Tibial nerve (tissue), 4 donors: ENCODE measurements at regions not wholly inside any gene's neighbourhood (a gene's known extent, or its start where the extent isn't known, plus 50 kb on each side); places are given as distances from the start of the nearest gene placed in this dataset.

Experiments used
- EP300 ChIP-seq, 2 donors: sonication (generic); formaldehyde crosslinking; IDR thresholded peaks; one replicate each; pipeline ENCODE4 v1.6.1; 2017; ENCODE audit warnings: antibody characterized with exemption in 2 of 2, mild to moderate bottlenecking in 1 of 2
- POLR2A ChIP-seq, 2 donors: fragments of 450-650 bp; IDR thresholded peaks; one replicate each; pipeline ENCODE4 v1.6.1; 2017; ENCODE audit warnings: antibody characterized with exemption in 2 of 2, mild to moderate bottlenecking in 2 of 2, moderate library complexity in 2 of 2
- TF ChIP-seq, protein P1 (sequence below), 5 experiments: fragments of 200-600 bp in 3 of 5; fragments of 450-650 bp in 2 of 5; sonication (generic) in 3 of 5; IDR thresholded peaks; one replicate each; pipeline ENCODE4 v1.5.1; 2016 to 2019; ENCODE audit warnings: antibody characterized with exemption in 5 of 5, mild to moderate bottlenecking in 3 of 5, moderate library complexity in 2 of 5

DNA sequence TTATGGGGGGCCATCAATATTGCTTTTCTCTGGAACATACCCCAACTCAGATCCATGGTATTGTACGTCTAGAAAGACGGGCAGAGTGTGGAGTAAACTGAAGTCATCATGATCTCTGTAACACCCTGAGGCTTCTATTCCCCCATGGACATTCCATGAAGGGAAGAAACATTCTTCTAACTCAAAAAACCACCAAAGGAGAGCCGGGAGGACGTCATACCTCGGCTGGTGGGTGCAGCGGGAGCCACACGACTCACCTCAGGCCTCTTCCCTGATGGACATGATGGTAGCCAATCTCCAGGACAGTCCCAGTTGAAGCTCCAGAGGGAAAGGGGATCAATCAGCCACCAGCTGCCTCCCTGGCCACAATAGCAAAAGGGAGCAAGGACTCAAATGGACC is 127.3 kb downstream of the MREG start:
- TF ChIP-seq POLR2A (IDR thresholded peaks at IDR 0.05) (no peak), EP300 (IDR thresholded peaks at IDR 0.05) (no peak)
- TF ChIP-seq, protein P1, sequence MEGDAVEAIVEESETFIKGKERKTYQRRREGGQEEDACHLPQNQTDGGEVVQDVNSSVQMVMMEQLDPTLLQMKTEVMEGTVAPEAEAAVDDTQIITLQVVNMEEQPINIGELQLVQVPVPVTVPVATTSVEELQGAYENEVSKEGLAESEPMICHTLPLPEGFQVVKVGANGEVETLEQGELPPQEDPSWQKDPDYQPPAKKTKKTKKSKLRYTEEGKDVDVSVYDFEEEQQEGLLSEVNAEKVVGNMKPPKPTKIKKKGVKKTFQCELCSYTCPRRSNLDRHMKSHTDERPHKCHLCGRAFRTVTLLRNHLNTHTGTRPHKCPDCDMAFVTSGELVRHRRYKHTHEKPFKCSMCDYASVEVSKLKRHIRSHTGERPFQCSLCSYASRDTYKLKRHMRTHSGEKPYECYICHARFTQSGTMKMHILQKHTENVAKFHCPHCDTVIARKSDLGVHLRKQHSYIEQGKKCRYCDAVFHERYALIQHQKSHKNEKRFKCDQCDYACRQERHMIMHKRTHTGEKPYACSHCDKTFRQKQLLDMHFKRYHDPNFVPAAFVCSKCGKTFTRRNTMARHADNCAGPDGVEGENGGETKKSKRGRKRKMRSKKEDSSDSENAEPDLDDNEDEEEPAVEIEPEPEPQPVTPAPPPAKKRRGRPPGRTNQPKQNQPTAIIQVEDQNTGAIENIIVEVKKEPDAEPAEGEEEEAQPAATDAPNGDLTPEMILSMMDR (IDR thresholded peaks at IDR 0.05) = no peak
